NCI-H524 (cell line): ENCODE measurements at regions not wholly inside any gene's neighbourhood (a gene's known extent, or its start where the extent isn't known, plus 50 kb on each side); places are given as distances from the start of the nearest gene placed in this dataset.
A peak's percentile ranks its signal among the peaks of the same experiment; 100 is the strongest.

Source experiments
- DNase-seq, 2 experiments: peaks; one replicate each; lab custom pipeline; 2025; lab: John Stamatoyannopoulos, UW

GRCh38 chr14:35456261-35456660, 51.7 kb upstream of the NFKBIA start:
- no peak for DNase-seq

- DNase-seq, result no peak
These were observed 53.9 kb upstream of the NFKBIA start for GRCh38 chr14:35458442-35458841.

GRCh38 chr14:35459776-35460175, 55.2 kb upstream of the NFKBIA start:
- no peak for DNase-seq

GRCh38 chr14:35470755-35471154, 63.2 kb upstream of the INSM2 start:
- no peak for DNase-seq

GRCh38 chr14:35471803-35472202, 62.2 kb upstream of the INSM2 start:
- peak; percentile 63 to 91 for DNase-seq

- DNase-seq, result no peak
These were observed 59.6 kb upstream of the INSM2 start for GRCh38 chr14:35474323-35474722.

- DNase-seq, result no peak
These were observed 53.7 kb upstream of the INSM2 start for GRCh38 chr14:35480119-35480769.

GRCh38 chr14:35482994-35483515, 50.9 kb upstream of the INSM2 start:
- no peak for DNase-seq
